Suprapubic skin (tissue), 4 donors: ENCODE measurements at regions not wholly inside any gene's neighbourhood (a gene's known extent, or its start where the extent isn't known, plus 50 kb on each side); places are given as distances from the start of the nearest gene placed in this dataset.

ENCODE experiments used
- CTCF ChIP-seq, 2 donors: fragments of 200-600 bp in 1 of 2; fragments of 450-650 bp in 1 of 2; sonication (generic) in 1 of 2; IDR thresholded peaks; one replicate each; pipeline ENCODE4 v1.5.1; 2016 to 2019; ENCODE audit warnings: antibody characterized with exemption in 2 of 2, mild to moderate bottlenecking in 1 of 2, moderate library complexity in 1 of 2
- EP300 ChIP-seq: sonication (generic); formaldehyde crosslinking; IDR thresholded peaks from one replicate; pipeline ENCODE4 v1.6.1; 2017; ENCODE audit warnings: antibody characterized with exemption
- POLR2A ChIP-seq, 2 donors: fragments of 450-650 bp; IDR thresholded peaks; one replicate each; pipeline ENCODE4 v1.6.1; 2017; ENCODE audit warnings: antibody characterized with exemption in 2 of 2, mild to moderate bottlenecking in 2 of 2, moderate library complexity in 2 of 2
- POLR2AphosphoS5 ChIP-seq, 3 donors: sonication (generic); formaldehyde crosslinking; IDR thresholded peaks; one replicate each; pipeline ENCODE4 v1.6.1; 2017; ENCODE audit warnings: antibody characterized with exemption in 3 of 3

GRCh38 chr14:44613061-44613712, 106.1 kb upstream of the FSCB start:
- TF ChIP-seq POLR2A (IDR thresholded peaks at IDR 0.05) = no peak
- no peak for TF ChIP-seq CTCF (IDR thresholded peaks at IDR 0.05)
- no peak for TF ChIP-seq POLR2AphosphoS5 (IDR thresholded peaks at IDR 0.05)
- no peak for TF ChIP-seq EP300
